PC-9 (cell line): ENCODE measurements at regions not wholly inside any gene's neighbourhood (a gene's known extent, or its start where the extent isn't known, plus 50 kb on each side); places are given as distances from the start of the nearest gene placed in this dataset.

Experiments
- BruUV-seq: library from RNA; stranded (reverse); fragments of 400-500 nt; replicated peaks from 2 replicates; lab custom pipeline; 2021; lab: Mats Ljungman, UMichigan
- CTCF ChIA-PET: fragments of 300-600 bp; sonication (Branson Sonifier 250); formaldehyde crosslinking; loops from one replicate; lab custom pipeline; 2022; ENCODE audit warnings: antibody characterized with exemption; lab: Charles Lee
- POLR2A ChIA-PET: fragments of 300-600 bp; sonication (Branson Sonifier 250); formaldehyde crosslinking; loops from one replicate; lab custom pipeline; 2022; ENCODE audit warnings: antibody characterized with exemption; ENCODE audit not compliant: unreplicated experiment; lab: Charles Lee
- DNase-seq, 2 experiments: peaks; one replicate each; pipeline versions ENCODE4 v3.0.0 to v3.0.0-alpha.2; 2015 to 2022; ENCODE audit warnings: mixed read lengths in 1 of 2
- H2AFZ ChIP-seq: fragments of 200-600 bp; sonication (generic); 2 replicates; pipeline ENCODE4 v1.8.1; 2017; ENCODE audit warnings: antibody characterized with exemption
- H3F3A ChIP-seq: fragments of 200-600 bp; sonication (generic); 2 replicates; pipeline ENCODE4 v1.8.1; 2017; ENCODE audit warnings: antibody characterized with exemption, mild to moderate bottlenecking, low read depth; ENCODE audit not compliant: insufficient read depth
- H3K27ac ChIP-seq: fragments of 200-600 bp; sonication (generic); 2 replicates; pipeline ENCODE4 v1.6.1; 2016; ENCODE audit warnings: mixed run types
- H3K27me3 ChIP-seq: fragments of 200-600 bp; sonication (generic); 2 replicates; pipeline ENCODE4 v1.6.1; 2016; ENCODE audit warnings: low read depth, mixed run types; ENCODE audit not compliant: insufficient read depth
- H3K36me3 ChIP-seq: fragments of 200-600 bp; sonication (generic); 2 replicates; pipeline ENCODE4 v1.6.1; 2016; ENCODE audit warnings: low read depth, mixed run types
- H3K4me1 ChIP-seq: fragments of 200-600 bp; sonication (generic); replicated peaks from 2 replicates; pipeline ENCODE4 v1.6.1; 2016; ENCODE audit warnings: mixed run types; ENCODE audit not compliant: insufficient read depth
- H3K4me2 ChIP-seq: fragments of 200-600 bp; sonication (generic); 2 replicates; pipeline ENCODE4 v1.6.1; 2017; ENCODE audit warnings: mixed run types
- H3K4me3 ChIP-seq: fragments of 200-600 bp; sonication (generic); 2 replicates; pipeline ENCODE4 v1.6.1; 2016; ENCODE audit warnings: mixed run types
- H3K79me2 ChIP-seq: fragments of 200-600 bp; sonication (generic); 2 replicates; pipeline ENCODE4 v1.6.1; 2017; ENCODE audit warnings: low read depth, mixed run types
- H3K9me2 ChIP-seq: fragments of 200-600 bp; sonication (generic); 2 replicates; pipeline ENCODE4 v1.8.1; 2017; ENCODE audit warnings: mild to moderate bottlenecking; ENCODE audit not compliant: insufficient read depth
- H3K9me3 ChIP-seq: fragments of 200-600 bp; sonication (generic); 2 replicates; pipeline ENCODE4 v1.8.1; 2016; ENCODE audit warnings: low read depth; ENCODE audit not compliant: insufficient read depth
- H4K20me1 ChIP-seq: fragments of 200-600 bp; sonication (generic); 2 replicates; pipeline ENCODE4 v1.8.1; 2017; ENCODE audit not compliant: insufficient read depth
- CTCF ChIP-seq: fragments of 200-600 bp; sonication (generic); conservative IDR thresholded peaks from 2 replicates; pipeline ENCODE4 v1.6.1; 2017; ENCODE audit warnings: mixed run types, antibody characterized with exemption, mild to moderate bottlenecking, moderate library complexity
- EZH2 ChIP-seq: fragments of 200-600 bp; sonication (generic); IDR thresholded peaks from 2 replicates; pipeline ENCODE4 v1.8.0; 2017; ENCODE audit warnings: antibody characterized with exemption, low read depth
- intact Hi-C: fragments of 100-400 bp; cut with micrococcal nuclease; formaldehyde crosslinking; loops from one replicate; pipeline ENCODE4 v1.10.0; 2022; ENCODE audit not compliant: unreplicated experiment

GRCh38 chr2:188142636-188143295 lies 148.9 kb upstream of the GULP1 start:
- 0 out of 2 replicates have a peak overlapping the region, but pooled peaks have one; percentile 29 for H3K27ac ChIP-seq
- H3K27me3 ChIP-seq, result no peaks in the 10 kb centered on the region
- H3K9me3 ChIP-seq, result no peaks in the 10 kb centered on the region
- no peaks in the 10 kb centered on the region for H3F3A ChIP-seq
- BruUV-seq, result no TSS peak
- H3K36me3 ChIP-seq, result no peaks in the 10 kb centered on the region
- H2AFZ ChIP-seq, result no peak overlapping the region
- H4K20me1 ChIP-seq, result no peaks in the 10 kb centered on the region
- intact Hi-C loops, result no loop called here
- DNase-seq, result no peak
- H3K9me2 ChIP-seq, result no peaks in the 10 kb centered on the region
- ChIA-PET POLR2A (no interaction called here), CTCF (no interaction called here)
- no peak for TF ChIP-seq CTCF
- TF ChIP-seq EZH2, result no peak
- H3K4me2 ChIP-seq, result no peak overlapping the region
- no peaks in the 10 kb centered on the region for H3K4me1 ChIP-seq
- H3K79me2 ChIP-seq, result no peaks in the 10 kb centered on the region
- no peak overlapping the region for H3K4me3 ChIP-seq

GRCh38 chr2:188145885-188146284 lies 145.8 kb upstream of the GULP1 start:
- H3K27me3 ChIP-seq, result no peaks in the 10 kb centered on the region
- no peak for TF ChIP-seq CTCF
- no peak for TF ChIP-seq EZH2
- H3K36me3 ChIP-seq, result no peaks in the 10 kb centered on the region
- ChIA-PET CTCF (no interaction called here), POLR2A (no interaction called here)
- H3K4me2 ChIP-seq, result no peak overlapping the region
- BruUV-seq, result no TSS peak
- no peak overlapping the region for H3K4me3 ChIP-seq
- no peak overlapping the region for H3K27ac ChIP-seq
- H2AFZ ChIP-seq, result no peak overlapping the region
- no peaks in the 10 kb centered on the region for H3K79me2 ChIP-seq
- no peak for DNase-seq
- no peaks in the 10 kb centered on the region for H3F3A ChIP-seq
- no peaks in the 10 kb centered on the region for H3K9me3 ChIP-seq
- H4K20me1 ChIP-seq, result no peaks in the 10 kb centered on the region
- no peaks in the 10 kb centered on the region for H3K9me2 ChIP-seq
- intact Hi-C loops, result no loop called here
- H3K4me1 ChIP-seq, result no peaks in the 10 kb centered on the region

GRCh38 chr2:188146888-188147287 lies 144.8 kb upstream of the GULP1 start:
- Histone ChIP-seq H3K4me1 (no peaks in the 10 kb centered on the region), H3F3A (no peaks in the 10 kb centered on the region), H3K4me3 (no peak overlapping the region), H2AFZ (no peak overlapping the region), H3K27ac (no peak overlapping the region), H3K27me3 (no peaks in the 10 kb centered on the region), H3K9me2 (no peaks in the 10 kb centered on the region), H3K36me3 (no peaks in the 10 kb centered on the region), H3K9me3 (no peaks in the 10 kb centered on the region), H3K4me2 (no peak overlapping the region), H3K79me2 (no peaks in the 10 kb centered on the region), H4K20me1 (no peaks in the 10 kb centered on the region)
- TF ChIP-seq EZH2 (no peak), CTCF (no peak)
- POLR2A ChIA-PET, result no interaction called here
- intact Hi-C loops, result no loop called here
- no peak for DNase-seq
- BruUV-seq, result no TSS peak
- CTCF ChIA-PET, result no interaction called here
